RPMI7951 (cell line): ENCODE measurements at regions not wholly inside any gene's neighbourhood (a gene's known extent, or its start where the extent isn't known, plus 50 kb on each side); places are given as distances from the start of the nearest gene placed in this dataset.
A peak's percentile ranks its signal among the peaks of the same experiment; 100 is the strongest.

Source experiments
- DNase-seq: peaks from one replicate; pipeline ENCODE4 v3.0.0-alpha.2; 2012; ENCODE audit warnings: low read depth

- no peak for DNase-seq
These were observed 63.5 kb downstream of the DNTTIP2 start for GRCh38 chr1:93815366-93816110.

- DNase-seq = no peak
These were observed 64.1 kb downstream of the DNTTIP2 start for GRCh38 chr1:93814795-93815340.

GRCh38 chr1:93814059-93814794 is 64.8 kb downstream of the DNTTIP2 start:
- peak; percentile 84 for DNase-seq

- no peak for DNase-seq
These were observed 65.9 kb downstream of the DNTTIP2 start for GRCh38 chr1:93813076-93813475.

- peak; percentile 36 for DNase-seq
These were observed 67.5 kb downstream of the DNTTIP2 start for GRCh38 chr1:93811326-93812065.

GRCh38 chr1:93810316-93810715 is 68.7 kb downstream of the DNTTIP2 start:
- peak; percentile 84 for DNase-seq

- no peak for DNase-seq
These were observed 70.1 kb downstream of the DNTTIP2 start for GRCh38 chr1:93808871-93809270.

GRCh38 chr1:93807311-93807930 is 71.6 kb downstream of the DNTTIP2 start:
- no peak for DNase-seq

GRCh38 chr1:93805027-93805610 is 73.9 kb downstream of the DNTTIP2 start:
- DNase-seq = peak; percentile 32

- peak; percentile 96 for DNase-seq
These were observed 74.6 kb downstream of the DNTTIP2 start for GRCh38 chr1:93804412-93804811.

GRCh38 chr1:93801471-93801870 is 77.5 kb downstream of the DNTTIP2 start:
- no peak for DNase-seq

GRCh38 chr1:93800856-93801255 is 78.2 kb downstream of the DNTTIP2 start:
- DNase-seq = no peak

GRCh38 chr1:93798291-93798690 is 80.7 kb downstream of the DNTTIP2 start:
- DNase-seq = peak; percentile 84

GRCh38 chr1:93784538-93784937 is 94.5 kb downstream of the DNTTIP2 start:
- peak; percentile 70 for DNase-seq

- peak; percentile 89 for DNase-seq
These were observed 95.1 kb downstream of the DNTTIP2 start for GRCh38 chr1:93783876-93784275.

- peak; percentile 94 for DNase-seq
These were observed 98.0 kb upstream of the BCAR3 start for GRCh38 chr1:93779540-93780165.

GRCh38 chr1:93778457-93778856 is 96.8 kb upstream of the BCAR3 start:
- DNase-seq = no peak

GRCh38 chr1:93777255-93777654 is 95.6 kb upstream of the BCAR3 start:
- no peak for DNase-seq

- DNase-seq = no peak
These were observed 95.1 kb upstream of the BCAR3 start for GRCh38 chr1:93776728-93777127.

GRCh38 chr1:93775224-93775623 is 93.6 kb upstream of the BCAR3 start:
- no peak for DNase-seq

- no peak for DNase-seq
These were observed 93.1 kb upstream of the BCAR3 start for GRCh38 chr1:93774707-93775106.
